Astrocyte of the cerebellum (primary cell): ENCODE measurements at regions not wholly inside any gene's neighbourhood (a gene's known extent, or its start where the extent isn't known, plus 50 kb on each side); places are given as distances from the start of the nearest gene placed in this dataset.

ENCODE experiments used
- DNase-seq: peaks from one replicate; pipeline ENCODE4 v3.0.0-alpha.2; 2011; ENCODE audit warnings: low read depth
- H3K4me3 ChIP-seq: 2 replicates; pipeline ENCODE4 v1.5.1; 2011; ENCODE audit warnings: mild to moderate bottlenecking, low read depth, low read length, moderate library complexity
- in situ Hi-C: cut with HindIII; loops from 2 replicates; pipeline ENCODE4 v1.10.0; 2017; ENCODE audit warnings: low sequenced_read_pairs
- TF ChIP-seq, protein P1 (sequence below): IDR thresholded peaks from 2 replicates; pipeline ENCODE4 v1.5.1; 2012; ENCODE audit warnings: low read length, low read depth, moderate library complexity, mild to moderate bottlenecking; ENCODE audit errors: missing control alignments

- H3K4me3 ChIP-seq, result no peak overlapping the region
- no peak for DNase-seq
- TF ChIP-seq, protein P1, sequence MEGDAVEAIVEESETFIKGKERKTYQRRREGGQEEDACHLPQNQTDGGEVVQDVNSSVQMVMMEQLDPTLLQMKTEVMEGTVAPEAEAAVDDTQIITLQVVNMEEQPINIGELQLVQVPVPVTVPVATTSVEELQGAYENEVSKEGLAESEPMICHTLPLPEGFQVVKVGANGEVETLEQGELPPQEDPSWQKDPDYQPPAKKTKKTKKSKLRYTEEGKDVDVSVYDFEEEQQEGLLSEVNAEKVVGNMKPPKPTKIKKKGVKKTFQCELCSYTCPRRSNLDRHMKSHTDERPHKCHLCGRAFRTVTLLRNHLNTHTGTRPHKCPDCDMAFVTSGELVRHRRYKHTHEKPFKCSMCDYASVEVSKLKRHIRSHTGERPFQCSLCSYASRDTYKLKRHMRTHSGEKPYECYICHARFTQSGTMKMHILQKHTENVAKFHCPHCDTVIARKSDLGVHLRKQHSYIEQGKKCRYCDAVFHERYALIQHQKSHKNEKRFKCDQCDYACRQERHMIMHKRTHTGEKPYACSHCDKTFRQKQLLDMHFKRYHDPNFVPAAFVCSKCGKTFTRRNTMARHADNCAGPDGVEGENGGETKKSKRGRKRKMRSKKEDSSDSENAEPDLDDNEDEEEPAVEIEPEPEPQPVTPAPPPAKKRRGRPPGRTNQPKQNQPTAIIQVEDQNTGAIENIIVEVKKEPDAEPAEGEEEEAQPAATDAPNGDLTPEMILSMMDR, result no peak
- in situ Hi-C loops, result no loop called here
These were observed 304.8 kb upstream of the ZNF462 start for GRCh38 chr9:106557996-106558667.

DNA sequence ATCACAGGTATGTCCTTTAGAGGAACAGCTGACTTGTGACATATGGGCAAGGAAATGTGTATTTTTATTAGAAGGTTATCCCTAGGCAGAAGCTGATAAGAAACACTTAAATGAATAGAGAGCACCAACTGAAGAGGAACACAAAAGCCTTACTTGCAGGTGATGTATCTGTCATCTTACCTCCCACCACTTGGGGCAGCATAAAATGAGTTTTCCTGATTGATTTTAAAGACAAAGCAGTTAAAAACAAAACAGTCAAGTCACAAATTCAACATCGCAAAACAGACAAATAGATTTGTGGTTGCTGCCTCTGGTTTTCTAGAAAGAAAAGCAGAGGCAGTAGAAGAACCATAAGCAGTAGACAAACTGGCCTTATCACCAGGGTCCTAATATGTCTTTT is 302.4 kb upstream of the ZNF462 start:
- no peak for DNase-seq
- in situ Hi-C loops, result no loop called here
- TF ChIP-seq, protein P1, result no peak
- H3K4me3 ChIP-seq, result no peak overlapping the region

GRCh38 chr9:106575823-106576222 is 287.1 kb upstream of the ZNF462 start:
- TF ChIP-seq, protein P1, result no peak
- in situ Hi-C loops, result no loop called here
- H3K4me3 ChIP-seq, result no peak overlapping the region
- DNase-seq, result no peak

- no peak for DNase-seq
- TF ChIP-seq, protein P1, result no peak
- in situ Hi-C loops, result no loop called here
- no peak overlapping the region for H3K4me3 ChIP-seq
These were observed 286.7 kb upstream of the ZNF462 start for GRCh38 chr9:106576232-106576760.

GRCh38 chr9:106577121-106577520 is 285.8 kb upstream of the ZNF462 start:
- no peak for DNase-seq
- no peak overlapping the region for H3K4me3 ChIP-seq
- TF ChIP-seq, protein P1, result no peak
- in situ Hi-C loops, result no loop called here

GRCh38 chr9:106580546-106580945 is 282.4 kb upstream of the ZNF462 start:
- H3K4me3 ChIP-seq, result no peak overlapping the region
- in situ Hi-C loops, result no loop called here
- TF ChIP-seq, protein P1, result no peak
- DNase-seq, result no peak
